MCF 10A (cell line): ENCODE measurements at regions not wholly inside any gene's neighbourhood (a gene's known extent, or its start where the extent isn't known, plus 50 kb on each side); places are given as distances from the start of the nearest gene placed in this dataset.
"Not testable (repeated sequence)": the region's sequence is repeated elsewhere in the genome, so short reads cannot be mapped to it uniquely, and the experiment has no call there.

Experiments used
- BruUV-seq: library from RNA; stranded (reverse); fragments of 400-500 nt; replicated peaks from 2 replicates; lab custom pipeline; 2021; lab: Mats Ljungman, UMichigan
- CTCF ChIA-PET: fragments of 300-600 bp; sonication (Branson Sonifier 250); formaldehyde crosslinking; extraction: SDS; loops from one replicate; lab custom pipeline; 2021; ENCODE audit warnings: antibody characterized with exemption, inconsistent platforms; lab: Yijun Ruan, JAX
- POLR2A ChIA-PET: fragments of 300-600, 350-650 bp; sonication (Branson Sonifier 250); formaldehyde crosslinking; extraction: SDS; loops from one replicate; lab custom pipeline; 2020; ENCODE audit warnings: antibody characterized with exemption, inconsistent platforms; lab: Yijun Ruan, JAX
- DNase-seq: peaks from one replicate; pipeline ENCODE4 v3.0.0-alpha.2; 2018; ENCODE audit not compliant: unreplicated experiment
- H3K27ac Mint-ChIP-seq: one replicate; pipeline ENCODE4 v1.8.0; 2022; ENCODE audit warnings: mild to moderate bottlenecking, low read depth, mixed read lengths; ENCODE audit not compliant: unreplicated experiment
- H3K27me3 Mint-ChIP-seq: one replicate; pipeline ENCODE4 v1.8.0; 2022; ENCODE audit warnings: mixed read lengths; ENCODE audit not compliant: insufficient read depth, unreplicated experiment
- H3K36me3 Mint-ChIP-seq: one replicate; pipeline ENCODE4 v1.8.0; 2022; ENCODE audit warnings: mild to moderate bottlenecking, moderate library complexity, mixed read lengths; ENCODE audit not compliant: insufficient read depth, unreplicated experiment
- H3K4me1 Mint-ChIP-seq: one replicate; pipeline ENCODE4 v1.8.0; 2022; ENCODE audit warnings: mixed read lengths; ENCODE audit not compliant: insufficient read depth, unreplicated experiment
- H3K4me3 Mint-ChIP-seq: one replicate; pipeline ENCODE4 v1.8.0; 2022; ENCODE audit warnings: mild to moderate bottlenecking, moderate library complexity, mixed read lengths; ENCODE audit not compliant: unreplicated experiment
- H3K9me3 Mint-ChIP-seq: one replicate; pipeline ENCODE4 v1.8.0; 2022; ENCODE audit warnings: mixed read lengths; ENCODE audit not compliant: unreplicated experiment
- CTCF ChIP-seq: fragments of 200-600 bp; IDR thresholded peaks from one replicate; pipeline ENCODE4 v1.8.0; 2022; ENCODE audit warnings: antibody characterized with exemption, mild to moderate bottlenecking; ENCODE audit not compliant: unreplicated experiment
- intact Hi-C: fragments of 100-400 bp; cut with micrococcal nuclease; formaldehyde crosslinking; loops from 2 replicates; pipeline ENCODE4 v1.14.1; 2022

- intact Hi-C loops, result no loop called here
- H3K4me1 Mint-ChIP-seq, result no peaks in the 10 kb centered on the region
- H3K36me3 Mint-ChIP-seq, result no peaks in the 10 kb centered on the region
- BruUV-seq, result no TSS peak
- ChIA-PET CTCF (interaction anchor here (0.6 kb wide), 1 partner anchor 673 kb away, joined by 5 read pairs; no protein-coding TSS in a partner anchor), POLR2A (no interaction called here)
- peak; percentile 25 for DNase-seq
- no peak overlapping the region for H3K27ac Mint-ChIP-seq
- peaks cover 51% of the 10 kb centered on the region for H3K27me3 Mint-ChIP-seq
- no peaks in the 10 kb centered on the region for H3K9me3 Mint-ChIP-seq
- no peak for TF ChIP-seq CTCF
- no peak overlapping the region for H3K4me3 Mint-ChIP-seq
These were observed 290.1 kb upstream of the KIAA1217 start for GRCh38 chr10:23918839-23919238.

- no peak for DNase-seq
- no TSS peak for BruUV-seq
- no peaks in the 10 kb centered on the region for H3K4me1 Mint-ChIP-seq
- H3K27ac Mint-ChIP-seq, result no peak overlapping the region
- H3K27me3 Mint-ChIP-seq, result peaks cover 37% of the 10 kb centered on the region
- H3K4me3 Mint-ChIP-seq, result no peak overlapping the region
- TF ChIP-seq CTCF, result no peak
- H3K9me3 Mint-ChIP-seq, result no peaks in the 10 kb centered on the region
- no peaks in the 10 kb centered on the region for H3K36me3 Mint-ChIP-seq
- ChIA-PET POLR2A (no interaction called here), CTCF (no interaction called here)
- intact Hi-C loops, result no loop called here
These were observed 281.2 kb upstream of the KIAA1217 start for GRCh38 chr10:23927576-23928325.

- H3K27me3 Mint-ChIP-seq, H3K4me1 Mint-ChIP-seq, DNase-seq, H3K4me3 Mint-ChIP-seq, POLR2A ChIA-PET, H3K27ac Mint-ChIP-seq, H3K36me3 Mint-ChIP-seq, BruUV-seq, H3K9me3 Mint-ChIP-seq, intact Hi-C loops, CTCF ChIA-PET: not testable (repeated sequence)
These were observed 274.9 kb upstream of the KIAA1217 start for GRCh38 chr10:23934023-23934422.

GRCh38 chr10:23945845-23946244 lies 263.1 kb upstream of the KIAA1217 start:
- intact Hi-C loops, result no loop called here
- H3K4me3 Mint-ChIP-seq, result no peak overlapping the region
- no peak for DNase-seq
- POLR2A ChIA-PET, result no interaction called here
- BruUV-seq, result no TSS peak
- peaks cover 21% of the 10 kb centered on the region for H3K27me3 Mint-ChIP-seq
- CTCF ChIA-PET, result interaction anchor here (0.7 kb wide), 2 partner anchors 257 to 587 kb away, joined by 3 to 4 read pairs; no protein-coding TSS in a partner anchor
- H3K36me3 Mint-ChIP-seq, result no peaks in the 10 kb centered on the region
- no peak for TF ChIP-seq CTCF
- H3K9me3 Mint-ChIP-seq, result no peaks in the 10 kb centered on the region
- H3K27ac Mint-ChIP-seq, result no peak overlapping the region
- H3K4me1 Mint-ChIP-seq, result no peaks in the 10 kb centered on the region
